GM15510 (cell line): ENCODE measurements at regions not wholly inside any gene's neighbourhood (a gene's known extent, or its start where the extent isn't known, plus 50 kb on each side); places are given as distances from the start of the nearest gene placed in this dataset.

Experiments
- POLR2A ChIP-seq: IDR thresholded peaks from 3 replicates; pipeline ENCODE4 v1.6.1; 2011; ENCODE audit warnings: borderline replicate concordance; ENCODE audit not compliant: insufficient read length; ENCODE audit errors: extremely low read depth

GRCh38 chr2:2571301-2572150, 240.5 kb upstream of the MYT1L start:
- TF ChIP-seq POLR2A = no peak

DNA sequence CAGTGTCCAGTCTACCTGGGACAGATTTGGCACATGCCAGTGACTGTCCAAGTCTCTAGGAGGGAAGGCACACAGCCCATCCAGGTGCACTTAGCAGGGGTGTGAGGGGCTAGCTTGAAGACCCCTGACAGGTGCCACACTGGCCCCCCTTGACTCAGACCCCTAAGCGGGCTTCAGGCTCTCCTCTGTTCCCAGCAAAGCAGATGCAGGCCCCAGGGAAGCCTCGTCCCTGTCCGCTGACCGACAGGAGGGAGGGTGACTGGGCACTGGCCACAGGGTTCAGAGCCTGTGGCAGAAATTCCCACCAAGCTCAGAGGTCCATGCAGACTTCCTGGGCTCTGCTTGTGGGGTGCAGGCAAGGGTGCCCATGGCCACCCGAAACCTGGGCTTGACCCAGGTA, 239.8 kb upstream of the MYT1L start:
- TF ChIP-seq POLR2A = no peak

DNA sequence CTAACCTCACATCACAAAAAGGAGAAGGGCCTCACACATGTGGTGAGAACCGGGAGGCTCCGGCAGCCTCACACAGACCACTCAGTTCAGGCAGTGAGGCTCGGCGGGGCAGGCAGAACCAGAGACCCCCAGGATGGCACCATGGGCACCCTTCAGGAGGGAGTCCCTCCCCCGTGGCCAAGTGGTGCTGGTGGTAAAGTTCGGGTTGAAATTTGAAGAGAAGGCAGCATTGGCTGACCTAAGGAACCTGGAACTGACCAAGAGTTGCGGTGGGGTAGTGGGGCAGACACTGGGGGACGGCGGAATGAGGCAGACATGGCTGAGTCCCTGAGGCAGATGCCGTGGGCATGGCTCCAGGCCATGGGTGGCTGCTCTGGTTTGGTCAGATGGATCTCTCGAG, 239.3 kb upstream of the MYT1L start:
- TF ChIP-seq POLR2A = no peak

DNA sequence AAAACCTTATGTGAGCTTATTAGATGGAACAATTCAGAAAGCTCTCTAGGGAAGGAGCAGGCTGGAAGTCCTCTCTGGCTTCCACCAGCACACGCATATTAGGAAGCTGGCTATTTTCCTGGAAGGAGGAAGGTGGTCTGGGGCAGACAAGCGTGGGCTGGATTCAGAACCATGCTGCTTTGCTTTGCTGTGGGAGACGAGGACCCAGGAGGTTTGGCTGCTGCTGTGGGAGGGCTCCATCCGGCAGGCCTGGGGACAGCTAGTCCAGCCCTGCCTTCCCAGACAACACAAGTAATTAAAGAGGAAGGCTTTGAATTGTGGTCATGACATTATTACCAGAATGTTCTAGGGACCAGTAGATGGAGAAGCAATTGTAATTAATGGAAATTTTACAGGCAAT, 238.8 kb upstream of the MYT1L start:
- TF ChIP-seq POLR2A = no peak

DNA sequence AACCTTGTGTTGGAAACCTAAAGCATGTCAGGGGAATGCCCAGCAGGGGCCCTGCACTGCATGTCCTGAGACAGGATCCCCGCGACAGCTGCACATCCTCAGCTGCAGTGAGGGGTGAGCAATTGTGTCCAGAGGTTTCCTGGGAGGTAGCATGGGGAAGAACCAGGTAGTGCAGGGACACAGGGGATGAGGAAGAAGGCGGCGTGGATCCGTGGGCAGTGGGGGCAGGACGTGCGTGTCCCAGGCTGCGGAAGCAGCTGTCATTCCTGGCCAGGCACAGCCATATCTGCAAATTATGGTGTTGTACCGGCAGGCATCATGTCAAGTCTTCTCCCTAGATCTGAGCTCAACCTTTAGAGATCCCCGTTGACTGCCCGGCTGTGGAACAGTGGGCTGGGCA, 238.2 kb upstream of the MYT1L start:
- no peak for TF ChIP-seq POLR2A

GRCh38 chr2:2568411-2568810, 237.3 kb upstream of the MYT1L start:
- no peak for TF ChIP-seq POLR2A

DNA sequence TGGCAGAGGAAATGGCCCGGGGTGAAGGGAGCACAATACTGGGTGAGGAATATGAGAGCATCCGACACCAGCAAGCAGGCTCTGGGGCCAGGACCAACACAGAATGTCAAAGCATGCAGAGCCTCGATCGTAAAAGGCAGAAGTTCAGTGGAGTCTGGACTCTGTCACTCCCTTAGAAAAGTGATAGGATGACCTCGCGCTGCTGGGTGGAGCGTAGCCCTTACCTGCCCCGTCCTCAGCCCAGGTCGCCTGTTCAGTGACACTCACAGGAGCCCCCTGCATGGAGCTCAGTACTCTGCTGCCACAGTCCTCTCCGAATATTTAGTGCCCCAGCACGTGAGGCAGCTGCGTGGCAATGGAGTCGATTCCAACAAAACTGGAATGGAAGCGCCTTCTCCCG, 236.7 kb upstream of the MYT1L start:
- no peak for TF ChIP-seq POLR2A

DNA sequence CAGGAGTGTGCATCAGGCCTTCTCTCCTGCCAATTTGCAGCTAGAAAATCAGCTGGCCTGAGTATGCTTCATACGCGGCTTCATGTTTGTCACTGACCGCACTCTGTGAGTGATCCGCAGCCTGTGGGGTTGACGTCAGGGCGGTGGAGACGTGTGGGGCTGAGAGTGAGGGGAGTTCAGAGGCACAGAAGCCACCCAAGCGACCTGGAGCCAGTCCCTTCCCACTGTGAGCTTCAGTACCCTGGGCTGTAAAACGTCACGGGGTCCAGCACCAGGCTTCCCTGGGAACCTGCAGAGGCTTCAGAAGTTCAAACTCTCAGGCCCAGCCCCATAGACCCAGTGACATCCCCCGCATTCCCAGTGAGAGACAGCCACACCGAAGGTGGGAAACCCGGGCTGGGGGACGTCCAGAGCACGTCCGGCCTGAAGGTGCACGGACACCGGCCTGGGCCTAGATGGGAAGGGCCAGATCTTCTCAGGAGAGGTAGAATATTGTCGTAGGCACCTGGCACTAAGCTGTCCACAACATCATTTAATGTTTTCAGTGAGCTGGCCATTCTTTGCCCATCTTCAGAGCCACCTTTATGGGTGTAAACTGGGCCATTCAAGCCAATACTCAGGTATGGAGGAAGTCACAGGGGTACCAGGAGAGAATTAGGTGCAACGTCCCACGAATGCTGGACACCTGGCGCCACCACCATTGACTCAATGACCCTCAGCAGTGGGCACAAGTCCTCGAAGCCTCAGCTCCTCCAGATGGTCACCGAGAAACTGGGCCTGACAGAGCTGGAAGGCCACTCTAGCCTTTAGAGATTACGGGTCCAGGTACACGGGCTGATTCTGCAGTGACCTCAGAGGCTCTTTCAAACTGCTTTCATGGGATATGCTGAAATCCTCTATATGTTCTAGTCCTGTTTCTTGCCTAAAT, 235.6 kb upstream of the MYT1L start:
- no peak for TF ChIP-seq POLR2A

DNA sequence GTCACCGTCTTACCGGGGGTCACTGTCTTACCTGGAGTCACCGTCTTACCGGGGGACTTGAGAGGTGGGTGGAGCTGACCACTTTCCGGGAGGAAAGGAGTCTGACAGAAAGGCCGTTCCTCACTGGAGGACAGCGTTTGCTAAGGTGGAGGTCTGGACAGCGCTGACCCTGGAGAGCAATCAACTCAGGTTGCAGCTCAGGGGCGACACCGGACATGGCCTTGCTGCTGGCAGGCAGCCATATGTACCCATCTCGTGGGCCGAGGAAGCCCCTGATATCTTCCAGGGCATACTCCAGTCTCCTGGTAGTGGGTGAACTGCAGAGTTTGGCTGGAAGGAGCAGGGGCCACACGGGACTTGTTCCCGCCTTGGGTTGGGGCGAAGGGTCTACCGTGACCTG, 234.6 kb upstream of the MYT1L start:
- TF ChIP-seq POLR2A = no peak

DNA sequence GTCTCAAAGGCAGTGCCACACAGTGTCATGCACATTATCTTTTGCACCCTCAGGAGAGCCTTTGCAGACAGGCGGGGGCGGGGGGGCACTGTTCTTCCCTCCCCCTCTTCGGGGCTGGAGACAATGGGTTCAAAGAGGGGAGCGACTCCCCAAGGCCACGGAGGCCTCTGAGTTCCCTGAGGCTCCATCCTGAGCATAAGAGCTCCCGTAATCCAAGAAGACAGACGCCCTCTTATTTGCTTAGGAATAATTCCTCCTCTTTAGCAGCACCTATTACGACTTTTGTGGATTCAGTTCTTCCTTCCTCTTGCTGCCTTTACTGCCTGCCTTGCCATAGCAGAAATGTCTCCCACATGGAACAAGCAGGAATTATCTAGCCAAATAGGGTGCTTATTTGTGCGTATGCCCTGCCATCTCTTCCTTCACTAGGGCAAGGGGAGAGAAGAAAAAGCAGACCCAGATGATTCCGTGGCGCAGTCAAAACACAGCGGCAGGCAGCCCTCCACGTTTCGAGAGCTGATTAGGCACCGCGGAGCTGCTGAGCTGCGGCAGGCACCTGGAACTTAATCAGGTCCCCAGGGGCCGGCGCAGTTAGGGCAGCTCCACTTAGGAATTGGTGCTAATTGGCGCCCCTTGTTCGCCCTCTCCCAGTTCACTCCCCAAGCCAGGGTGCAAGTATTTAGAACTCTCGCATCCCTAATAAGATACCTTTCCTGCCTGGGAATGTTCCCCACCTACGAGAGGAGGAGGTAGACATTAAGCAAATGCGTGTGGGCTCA, 233.4 kb upstream of the MYT1L start:
- no peak for TF ChIP-seq POLR2A

DNA sequence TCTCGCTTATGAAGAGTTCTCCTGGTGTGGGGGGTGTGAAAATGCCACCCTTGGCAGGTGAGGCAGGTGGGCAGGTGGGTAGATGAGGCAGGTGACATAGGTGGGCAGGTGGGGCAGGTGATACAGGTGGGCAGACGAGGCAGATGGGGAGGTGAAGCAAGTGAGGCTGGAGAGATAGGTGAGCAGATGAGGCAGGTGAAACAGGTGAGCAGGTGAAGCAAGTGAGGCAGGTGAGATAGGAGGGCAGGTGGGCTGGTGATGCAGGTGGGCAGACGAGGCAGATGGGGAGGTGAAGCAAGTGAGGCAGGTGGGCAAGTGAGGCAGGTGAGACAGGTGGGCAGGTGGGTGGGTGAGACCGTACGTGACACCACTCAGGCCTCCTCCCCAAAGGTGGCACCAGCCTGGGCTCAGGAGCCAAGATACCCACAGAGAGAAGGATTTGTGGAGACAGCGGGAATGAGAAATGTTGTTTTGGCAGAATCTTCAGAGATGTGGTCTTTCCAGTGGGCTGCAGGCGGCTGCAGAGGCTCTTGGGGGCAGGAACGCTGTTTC, 232.3 kb upstream of the MYT1L start:
- no peak for TF ChIP-seq POLR2A

GRCh38 chr2:2562867-2563266, 231.8 kb upstream of the MYT1L start:
- no peak for TF ChIP-seq POLR2A

GRCh38 chr2:2561346-2562095, 230.4 kb upstream of the MYT1L start:
- TF ChIP-seq POLR2A = no peak
